T47D (cell line): ENCODE measurements at regions not wholly inside any gene's neighbourhood (a gene's known extent, or its start where the extent isn't known, plus 50 kb on each side); places are given as distances from the start of the nearest gene placed in this dataset.

Experiments used
- DNase-seq, 2 experiments: peaks; one replicate each; pipeline versions ENCODE4 v3.0.0 to v3.0.0-alpha.2; 2011 to 2012; ENCODE audit warnings: low read depth in 1 of 2, low spot score in 1 of 2
- JUND ChIP-seq: IDR thresholded peaks from 2 replicates; pipeline ENCODE4 v1.6.1; 2012; ENCODE audit warnings: low read depth
- in situ Hi-C: cut with HindIII; loops from 2 replicates; pipeline ENCODE4 v1.10.0; 2016; ENCODE audit warnings: low sequenced_read_pairs, low pct_unique_long_range_greater_than_20kb

DNA sequence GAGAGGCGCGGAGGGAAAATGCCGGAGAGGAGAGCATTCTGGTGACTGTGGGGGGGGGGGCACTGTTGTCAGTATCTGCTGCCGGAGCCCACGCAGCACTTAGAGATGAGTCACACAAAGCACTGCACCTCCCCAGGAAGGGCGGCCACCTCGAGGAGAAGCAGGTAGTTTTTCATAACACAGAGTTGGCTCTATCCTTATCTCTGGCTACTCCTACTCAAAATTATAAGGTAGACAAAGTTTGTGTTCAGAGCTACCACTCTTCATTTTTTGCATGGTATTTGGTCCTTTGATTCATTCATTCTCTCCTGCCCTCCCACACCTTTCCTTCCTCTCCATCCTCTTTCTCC lies 76.2 kb upstream of the SCOC start:
- DNase-seq = no peak
- no peak for TF ChIP-seq JUND
- in situ Hi-C loops = no loop called here

GRCh38 chr4:140296335-140297220 lies 76.9 kb upstream of the SCOC start:
- TF ChIP-seq JUND = no peak
- in situ Hi-C loops = no loop called here
- no peak for DNase-seq

- TF ChIP-seq JUND = no peak
- DNase-seq = no peak
- in situ Hi-C loops = no loop called here
Measured at GRCh38 chr4:140293979-140294378, 79.5 kb upstream of the SCOC start.

DNA sequence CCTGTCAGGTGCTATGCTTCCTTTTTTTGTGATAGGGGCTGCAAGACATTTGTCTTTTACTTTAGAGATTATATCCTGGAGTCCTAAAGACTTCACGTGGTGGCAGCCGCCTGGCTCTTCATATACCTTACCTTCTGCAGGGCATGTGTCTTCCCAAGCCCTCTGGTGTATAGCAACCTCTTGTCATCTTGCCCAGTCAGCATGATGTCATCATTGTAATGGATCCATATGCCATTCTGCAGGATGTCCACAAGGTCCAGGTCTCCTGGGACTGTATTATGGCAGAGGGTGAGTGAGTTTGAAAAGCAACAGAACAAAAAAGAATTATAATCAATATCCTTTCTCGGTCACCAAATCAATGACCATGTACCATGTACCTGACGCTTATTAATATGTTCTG lies 82.2 kb upstream of the SCOC start:
- TF ChIP-seq JUND = no peak
- in situ Hi-C loops = no loop called here
- no peak for DNase-seq

DNA sequence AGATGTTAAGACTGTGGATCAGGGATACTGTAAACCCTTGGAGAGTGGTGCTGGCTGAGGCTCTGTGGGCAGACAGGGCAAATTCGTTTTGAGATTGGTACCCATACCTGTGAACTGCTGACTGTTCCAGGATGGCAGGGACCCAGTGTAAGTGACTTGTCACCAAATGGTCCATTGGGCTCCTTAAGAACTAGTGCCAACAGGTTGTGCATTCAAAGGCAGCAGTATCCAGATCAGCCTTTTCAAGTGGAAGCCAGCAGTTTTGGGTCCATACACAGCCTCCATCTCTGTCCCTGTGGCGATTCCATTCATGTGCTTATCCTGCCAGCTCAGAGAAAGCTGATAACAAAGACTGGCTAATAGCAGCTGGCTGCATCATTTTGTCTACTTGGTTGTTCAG lies 84.0 kb upstream of the SCOC start:
- in situ Hi-C loops = no loop called here
- no peak for TF ChIP-seq JUND
- DNase-seq = no peak

DNA sequence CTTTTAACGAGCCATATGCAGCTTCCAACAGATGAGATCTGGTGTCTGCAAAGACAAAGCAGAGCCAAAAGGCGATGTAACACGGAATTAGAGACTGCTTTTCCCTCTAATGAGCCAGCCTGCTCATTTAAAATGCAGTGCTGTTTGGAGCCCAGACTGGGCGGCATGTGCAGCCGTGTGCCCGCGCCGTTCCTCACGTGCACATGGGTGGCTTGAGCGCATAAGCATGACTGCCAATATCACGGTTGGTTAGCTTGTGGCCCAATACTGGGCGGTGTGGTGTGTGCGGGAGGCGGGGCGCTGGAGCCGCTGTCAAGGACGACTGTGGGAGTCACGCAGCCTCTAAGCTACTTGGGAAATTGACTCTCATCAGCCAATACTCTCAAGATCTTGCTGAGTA lies 87.0 kb upstream of the SCOC start:
- TF ChIP-seq JUND = no peak
- no peak for DNase-seq
- in situ Hi-C loops = no loop called here

DNA sequence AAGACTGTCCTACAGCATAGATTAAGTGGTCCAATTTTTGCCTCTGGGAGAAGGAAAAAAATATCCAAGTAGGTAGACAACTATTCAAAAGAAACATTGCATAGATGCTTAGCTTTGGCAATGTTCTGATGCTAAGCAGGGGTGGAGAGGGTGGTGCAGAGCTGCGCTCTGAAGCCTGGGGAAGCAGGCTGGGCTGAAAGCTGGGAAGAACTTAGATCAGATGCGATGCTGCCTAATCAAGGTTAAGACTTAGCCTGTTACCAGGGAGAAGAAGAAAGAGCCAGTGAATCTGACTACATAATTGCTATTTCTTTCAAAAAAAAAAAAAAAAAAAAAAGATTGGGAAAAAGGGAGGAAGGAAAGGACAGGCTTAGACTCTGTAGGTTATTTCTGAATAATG lies 89.0 kb upstream of the SCOC start:
- DNase-seq = no peak
- TF ChIP-seq JUND = no peak
- in situ Hi-C loops = no loop called here

DNA sequence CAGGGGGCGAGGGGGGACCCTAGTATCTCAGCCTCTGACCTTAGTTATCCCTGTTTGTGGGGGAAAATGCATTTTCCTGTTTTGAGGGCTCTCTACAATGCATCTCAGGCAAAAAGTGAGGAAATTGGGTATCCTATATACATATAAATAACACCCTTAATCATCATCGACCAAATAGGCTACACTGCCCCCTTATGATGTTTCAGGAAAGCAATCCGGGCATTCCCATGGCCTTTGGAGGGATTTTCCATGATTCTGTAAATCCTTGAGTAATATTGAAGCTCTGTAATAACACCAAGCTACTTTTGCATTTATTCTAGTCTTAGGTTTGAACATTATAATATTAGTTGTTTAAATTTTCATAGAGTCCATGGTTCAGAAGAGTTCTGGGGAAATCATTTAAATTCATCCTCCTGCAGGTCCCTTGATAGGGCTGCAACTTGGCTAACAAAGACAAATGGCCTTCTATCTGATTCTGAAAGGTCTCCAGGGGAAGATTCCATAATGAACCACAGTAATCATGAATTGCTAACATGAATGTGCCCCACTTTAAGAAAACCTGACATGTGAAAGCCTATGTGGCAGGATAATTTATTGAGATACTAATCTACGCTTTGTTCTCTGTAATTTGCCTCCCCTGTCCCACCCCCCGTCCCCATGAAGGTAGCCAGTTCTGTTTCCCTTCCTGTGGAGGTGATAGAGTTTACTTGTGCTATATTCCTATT lies 91.5 kb upstream of the SCOC start:
- in situ Hi-C loops = no loop called here
- TF ChIP-seq JUND = no peak
- DNase-seq = no peak

- TF ChIP-seq JUND = no peak
- in situ Hi-C loops = no loop called here
Measured at GRCh38 chr4:140277576-140277975, 95.9 kb upstream of the SCOC start.

GRCh38 chr4:140271553-140271952 lies 101.9 kb upstream of the SCOC start:
- no peak for DNase-seq
- TF ChIP-seq JUND = no peak
- in situ Hi-C loops = no loop called here

More at GRCh38 chr4:140277576-140277975, 95.9 kb upstream of the SCOC start:
- DNase-seq = no peak

DNA sequence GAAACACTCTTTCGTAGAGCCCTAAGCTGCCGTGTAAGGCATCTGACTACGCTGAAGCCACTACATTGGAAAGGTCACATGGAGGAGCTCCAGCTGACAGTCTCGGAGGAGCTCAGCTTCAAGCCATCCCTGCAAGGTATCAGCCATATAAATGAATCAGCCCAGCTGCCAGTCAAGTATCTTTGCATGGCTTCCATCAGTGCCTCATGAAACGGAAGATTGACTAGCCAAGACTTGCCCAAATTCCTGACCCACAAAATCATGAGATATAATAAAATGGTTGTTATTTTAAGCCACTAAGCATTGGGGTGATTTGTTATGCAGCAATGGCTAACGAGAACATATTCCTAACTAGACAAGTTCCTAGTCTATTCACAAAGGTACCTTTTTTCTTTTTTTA lies 104.1 kb upstream of the SCOC start:
- TF ChIP-seq JUND = no peak
- in situ Hi-C loops = no loop called here
- DNase-seq = no peak

DNA sequence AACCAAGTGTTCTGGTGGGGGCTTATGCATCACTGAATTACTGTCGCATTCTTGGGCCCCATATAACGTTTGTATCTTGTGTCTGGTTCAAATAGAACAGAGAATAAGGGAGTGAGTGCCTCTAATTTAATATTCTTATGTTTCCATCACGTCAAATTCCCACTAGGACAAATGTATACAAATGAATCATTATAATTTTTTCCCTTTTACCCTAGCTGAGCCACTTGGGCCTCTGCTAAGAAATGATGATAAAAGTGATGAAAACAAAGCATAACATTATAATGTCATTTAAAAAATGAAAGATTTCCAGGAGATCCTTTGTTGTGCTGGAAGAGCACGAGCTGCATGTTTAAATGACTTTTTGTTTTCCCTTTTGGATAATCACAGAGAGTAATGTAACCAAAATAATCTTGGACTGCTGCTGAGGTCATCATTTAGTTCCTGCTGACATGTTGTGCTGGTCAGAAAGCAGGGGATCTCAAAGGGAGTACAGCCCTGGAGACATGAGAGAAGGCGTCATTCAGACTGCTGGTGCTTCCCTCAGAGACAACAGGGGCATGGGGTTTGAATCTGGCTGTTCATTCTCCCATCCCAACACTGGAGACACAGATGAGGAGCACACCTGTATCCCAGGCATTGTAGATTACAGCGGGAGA lies 105.1 kb upstream of the SCOC start:
- DNase-seq = no peak
- no peak for TF ChIP-seq JUND
- in situ Hi-C loops = no loop called here

GRCh38 chr4:140267576-140267975 lies 105.9 kb upstream of the SCOC start:
- TF ChIP-seq JUND = no peak
- peak; percentile 18 to 54 for DNase-seq
- in situ Hi-C loops = no loop called here
